LNCaP clone FGC (cell line): ENCODE measurements at regions not wholly inside any gene's neighbourhood (a gene's known extent, or its start where the extent isn't known, plus 50 kb on each side); places are given as distances from the start of the nearest gene placed in this dataset.

ENCODE experiments used
- DNase-seq: peaks from one replicate; pipeline ENCODE4 v3.0.0-alpha.2; 2011; ENCODE audit warnings: low read depth
- H3K4me3 ChIP-seq: 2 replicates; pipeline ENCODE4 v1.5.1; 2011; ENCODE audit warnings: mild to moderate bottlenecking, low read depth, low read length, control low read depth
- CTCF ChIP-seq: IDR thresholded peaks from 2 replicates; pipeline ENCODE4 v1.5.1; 2012; ENCODE audit warnings: mild to moderate bottlenecking; ENCODE audit not compliant: control insufficient read depth, insufficient read depth; ENCODE audit errors: extremely low read depth

GRCh38 chr11:28460348-28460747 lies 352.2 kb downstream of the METTL15 start:
- DNase-seq, result no peak
- no peak overlapping the region for H3K4me3 ChIP-seq
- no peak for TF ChIP-seq CTCF

- TF ChIP-seq CTCF, result no peak
- no peak for DNase-seq
- no peak overlapping the region for H3K4me3 ChIP-seq
These were observed 351.7 kb downstream of the METTL15 start for GRCh38 chr11:28459912-28460311.

- H3K4me3 ChIP-seq, result no peak overlapping the region
- no peak for TF ChIP-seq CTCF
- DNase-seq, result no peak
These were observed 349.4 kb downstream of the METTL15 start for GRCh38 chr11:28457481-28458065.

- no peak for TF ChIP-seq CTCF
- H3K4me3 ChIP-seq, result no peak overlapping the region
- DNase-seq, result no peak
These were observed 340.0 kb downstream of the METTL15 start for GRCh38 chr11:28448186-28448585.

- TF ChIP-seq CTCF, result no peak
- H3K4me3 ChIP-seq, result no peak overlapping the region
- no peak for DNase-seq
These were observed 339.0 kb downstream of the METTL15 start for GRCh38 chr11:28447226-28447625.

GRCh38 chr11:28442131-28442530 lies 333.9 kb downstream of the METTL15 start:
- DNase-seq, result no peak
- H3K4me3 ChIP-seq, result no peak overlapping the region
- TF ChIP-seq CTCF, result no peak

GRCh38 chr11:28439403-28439802 lies 331.2 kb downstream of the METTL15 start:
- no peak for DNase-seq
- no peak for TF ChIP-seq CTCF
- H3K4me3 ChIP-seq, result no peak overlapping the region
